ENCODE measurements at regions not wholly inside any gene's neighbourhood (a gene's known extent, or its start where the extent isn't known, plus 50 kb on each side); places are given as distances from the start of the nearest gene placed in this dataset.

DNA sequence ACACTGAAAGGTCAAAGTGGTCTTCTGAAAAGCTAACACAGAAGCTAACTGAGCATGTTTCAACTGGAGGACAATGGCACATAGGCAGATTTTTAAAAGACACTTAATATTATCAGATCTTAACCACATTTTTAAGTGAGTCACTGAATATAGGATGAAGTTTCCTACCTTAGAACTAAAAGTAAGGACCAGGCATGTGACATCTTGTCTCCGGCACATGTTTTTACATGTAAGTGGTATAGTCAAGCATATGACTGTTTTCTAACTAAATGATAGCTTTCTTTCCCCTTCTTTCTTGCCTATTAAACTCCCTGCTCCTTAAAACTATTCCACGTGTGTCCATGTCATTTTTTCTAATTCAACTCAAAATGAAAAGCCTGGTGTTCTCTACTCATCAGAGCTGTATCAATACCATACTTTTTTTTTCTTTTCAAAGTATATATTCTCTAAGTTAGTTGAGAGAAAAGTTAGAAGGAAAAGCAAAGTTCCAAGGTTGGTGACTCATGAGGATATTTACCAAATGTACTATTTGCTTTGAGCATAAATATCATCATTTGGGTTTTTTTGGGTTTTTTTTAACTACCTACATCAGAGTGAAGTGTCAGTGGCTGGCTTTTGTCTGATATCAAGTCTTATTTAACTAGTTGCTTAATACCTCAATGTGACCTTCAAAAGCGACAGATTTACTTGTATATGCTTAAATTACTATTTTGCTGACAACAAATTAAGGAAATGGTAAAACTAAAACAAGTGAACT is 127.5 kb downstream of the CRPPA start:
- Histone ChIP-seq H2BK120ac (ENCODE audit: low read depth, low read length) (no peak overlapping the region), H3K4me3 (ENCODE audit: insufficient read depth, low read depth, low read length) (no peak overlapping the region), H3K23ac (ENCODE audit: low read depth, low read length) (no peak overlapping the region), H4K20me1 (ENCODE audit: insufficient read depth, low read length) (no peaks in the 10 kb centered on the region), H2BK20ac (ENCODE audit: low read depth, low read length) (no peak overlapping the region), H2BK5ac (ENCODE audit: low read depth, low read length, poor library complexity, severe bottlenecking) (no peak overlapping the region), H4K5ac (ENCODE audit: low read depth, low read length) (no peak overlapping the region), H2AK5ac (ENCODE audit: low read depth, low read length) (no peak overlapping the region), H3K9ac (ENCODE audit: low read depth, low read length) (no peak overlapping the region), H2AK9ac (replicated peaks; ENCODE audit: low read depth, low read length, poor library complexity) (no peak overlapping the region), H3K9me3 (ENCODE audit: control insufficient read depth, insufficient read depth, low read length) (no peaks in the 10 kb centered on the region), H3K18ac (ENCODE audit: low read depth, low read length) (no peak overlapping the region), H4K91ac (ENCODE audit: insufficient read depth, low read depth, low read length) (no peak overlapping the region), H2AFZ (replicated peaks; ENCODE audit: low read length, poor library complexity) (no peak overlapping the region), H4K8ac (ENCODE audit: low read depth in 2 of 2, low read length in 2 of 2) (no peak overlapping the region), H3K27me3 (ENCODE audit: control insufficient read depth, insufficient read depth, low read length) (no peaks in the 10 kb centered on the region), H2BK15ac (ENCODE audit: low read depth, low read length) (no peak overlapping the region), H3K27ac (ENCODE audit: insufficient read depth, low read length) (no peak overlapping the region), H3K14ac (replicated peaks; ENCODE audit: low read depth, low read length) (no peak overlapping the region), H3K4me1 (ENCODE audit: control insufficient read depth, insufficient read depth, low read length) (no peaks in the 10 kb centered on the region), H3K4ac (ENCODE audit: low read depth, low read length) (no peak overlapping the region), H3K79me1 (ENCODE audit: low read depth in 1 of 2, low read length in 2 of 2) (no peaks in the 10 kb centered on the region), H3K36me3 (ENCODE audit: control insufficient read depth, insufficient read depth, low read length) (no peaks in the 10 kb centered on the region), H3K4me2 (ENCODE audit: low read depth, low read length) (no peak overlapping the region), H3K56ac (ENCODE audit: extremely low read depth, insufficient read depth, low read length) (no peak overlapping the region), H3K9me1 (ENCODE audit: insufficient read depth, low read length) (0 out of 2 replicates have a peak, but pooled peaks cover 2% of the 10 kb centered on the region)
- ATAC-seq (ENCODE audit: low read depth): no peak
- BruUV-seq (replicated peaks): no TSS peak
- CTCF ChIA-PET: no interaction called here
- DNase-seq: no peak
- TF ChIP-seq MAZ (IDR thresholded peaks at IDR 0.05; ENCODE audit: borderline replicate concordance, low read depth, low read length) (no peak), POLR2A (IDR thresholded peaks at IDR 0.05; ENCODE audit: low read depth, low read length) (no peak)
- TF ChIP-seq, protein P1, sequence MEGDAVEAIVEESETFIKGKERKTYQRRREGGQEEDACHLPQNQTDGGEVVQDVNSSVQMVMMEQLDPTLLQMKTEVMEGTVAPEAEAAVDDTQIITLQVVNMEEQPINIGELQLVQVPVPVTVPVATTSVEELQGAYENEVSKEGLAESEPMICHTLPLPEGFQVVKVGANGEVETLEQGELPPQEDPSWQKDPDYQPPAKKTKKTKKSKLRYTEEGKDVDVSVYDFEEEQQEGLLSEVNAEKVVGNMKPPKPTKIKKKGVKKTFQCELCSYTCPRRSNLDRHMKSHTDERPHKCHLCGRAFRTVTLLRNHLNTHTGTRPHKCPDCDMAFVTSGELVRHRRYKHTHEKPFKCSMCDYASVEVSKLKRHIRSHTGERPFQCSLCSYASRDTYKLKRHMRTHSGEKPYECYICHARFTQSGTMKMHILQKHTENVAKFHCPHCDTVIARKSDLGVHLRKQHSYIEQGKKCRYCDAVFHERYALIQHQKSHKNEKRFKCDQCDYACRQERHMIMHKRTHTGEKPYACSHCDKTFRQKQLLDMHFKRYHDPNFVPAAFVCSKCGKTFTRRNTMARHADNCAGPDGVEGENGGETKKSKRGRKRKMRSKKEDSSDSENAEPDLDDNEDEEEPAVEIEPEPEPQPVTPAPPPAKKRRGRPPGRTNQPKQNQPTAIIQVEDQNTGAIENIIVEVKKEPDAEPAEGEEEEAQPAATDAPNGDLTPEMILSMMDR (conservative IDR thresholded peaks at IDR 0.05; ENCODE audit: low read depth, low read length): no peak
- WGBS, 2 experiments (ENCODE audit: extremely low coverage in 2 of 2, insufficient read length in 1 of 2): no CpG with 5 or more reads among the region's 3 CpGs
- POLR2A ChIA-PET (ENCODE audit: unreplicated experiment): no interaction called here
- dilution Hi-C loops (cut with HindIII; ENCODE audit: low sequenced_read_pairs, unreplicated experiment): no loop called here
- in situ Hi-C loops (cut with MboI; ENCODE audit: low sequenced_read_pairs): no loop called here
- intact Hi-C loops (cut with micrococcal nuclease): no loop called here
